Peyer's patch (tissue), 4 donors: ENCODE measurements at regions not wholly inside any gene's neighbourhood (a gene's known extent, or its start where the extent isn't known, plus 50 kb on each side); places are given as distances from the start of the nearest gene placed in this dataset.

Experiments used
- DNase-seq, 3 donors: peaks; one replicate each; pipeline ENCODE4 v3.0.0-alpha.2; 2017 to 2019
- H3K27ac ChIP-seq, 4 donors: fragments of 200-600 bp; sonication (generic); one replicate each; pipeline ENCODE4 v1.5.1; 2016 to 2019
- H3K27me3 ChIP-seq, 2 donors: fragments of 200-600 bp; sonication (generic); one replicate each; pipeline ENCODE4 v1.5.1; 2019
- H3K36me3 ChIP-seq, 3 donors: fragments of 200-600 bp; sonication (generic); one replicate each; pipeline ENCODE4 v1.5.1; 2016 to 2019
- H3K4me1 ChIP-seq, 4 donors: fragments of 200-600 bp; sonication (generic); one replicate each; pipeline ENCODE4 v1.5.1; 2016 to 2019
- H3K4me3 ChIP-seq, 4 donors: fragments of 200-600 bp; sonication (generic); 1 replicate in 3 of 4; 2 replicates in 1 of 4; pipeline ENCODE4 v1.5.1; 2016 to 2019; ENCODE audit warnings: mild to moderate bottlenecking in 1 of 4
- H3K9me3 ChIP-seq, 4 donors: fragments of 200-600 bp; sonication (generic); one replicate each; pipeline ENCODE4 v1.5.1; 2016 to 2019; ENCODE audit warnings: mild to moderate bottlenecking in 1 of 4
- CTCF ChIP-seq, 6 experiments: fragments of 450-650 bp in 4 of 6; fragments of 200-600 bp in 2 of 6; sonication (generic) in 1 of 6; IDR thresholded peaks; one replicate each; pipeline ENCODE4 v1.5.1; 2017 to 2019; ENCODE audit warnings: antibody characterized with exemption in 6 of 6, mild to moderate bottlenecking in 3 of 6, moderate library complexity in 1 of 6
- POLR2A ChIP-seq, 2 donors: fragments of 450-650 bp; IDR thresholded peaks; one replicate each; pipeline ENCODE4 v1.5.1; 2017; ENCODE audit warnings: antibody characterized with exemption in 2 of 2, mild to moderate bottlenecking in 2 of 2, moderate library complexity in 2 of 2

GRCh38 chr15:58298879-58299850, 132.6 kb upstream of the LIPC start:
- no peak overlapping the region for H3K27ac ChIP-seq

GRCh38 chr15:58302832-58303231, 129.0 kb upstream of the LIPC start:
- no peak overlapping the region for H3K27ac ChIP-seq
- no peak overlapping the region for H3K4me3 ChIP-seq
- H3K36me3 ChIP-seq, result no peaks in the 10 kb centered on the region
- H3K27me3 ChIP-seq, result no peaks in the 10 kb centered on the region
- DNase-seq, result no peak
- H3K4me1 ChIP-seq, result no peaks in the 10 kb centered on the region
- no peak for TF ChIP-seq POLR2A (IDR thresholded peaks at IDR 0.05)
- no peaks in the 10 kb centered on the region for H3K9me3 ChIP-seq

More at GRCh38 chr15:58298879-58299850, 132.6 kb upstream of the LIPC start:
- H3K4me3 ChIP-seq, result no peak overlapping the region
- no peaks in the 10 kb centered on the region for H3K27me3 ChIP-seq
- H3K36me3 ChIP-seq, result no peaks in the 10 kb centered on the region
- H3K9me3 ChIP-seq, result no peaks in the 10 kb centered on the region
- H3K4me1 ChIP-seq, result no peaks in the 10 kb centered on the region
- TF ChIP-seq POLR2A (IDR thresholded peaks at IDR 0.05), result no peak
- TF ChIP-seq CTCF (IDR thresholded peaks at IDR 0.05), result no peak
- DNase-seq, result no peak

- Histone ChIP-seq H3K36me3 (no peaks in the 10 kb centered on the region), H3K4me1 (no peaks in the 10 kb centered on the region), H3K9me3 (no peaks in the 10 kb centered on the region), H3K27me3 (no peaks in the 10 kb centered on the region), H3K27ac (no peak overlapping the region), H3K4me3 (no peak overlapping the region)
- TF ChIP-seq POLR2A (IDR thresholded peaks at IDR 0.05), result no peak
- no peak for TF ChIP-seq CTCF (IDR thresholded peaks at IDR 0.05)
- no peak for DNase-seq
These were observed 128.6 kb upstream of the LIPC start for GRCh38 chr15:58303236-58303635.

GRCh38 chr15:58306591-58307312, 125.0 kb upstream of the LIPC start:
- no peak for DNase-seq
- Histone ChIP-seq H3K4me3 (no peak overlapping the region), H3K4me1 (no peaks in the 10 kb centered on the region)

GRCh38 chr15:58307313-58307961, 124.4 kb upstream of the LIPC start:
- Histone ChIP-seq H3K27me3 (no peaks in the 10 kb centered on the region), H3K4me1 (no peaks in the 10 kb centered on the region), H3K4me3 (no peak overlapping the region), H3K36me3 (no peaks in the 10 kb centered on the region), H3K27ac (no peak overlapping the region), H3K9me3 (no peaks in the 10 kb centered on the region)
- TF ChIP-seq POLR2A (IDR thresholded peaks at IDR 0.05), result no peak
- TF ChIP-seq CTCF (IDR thresholded peaks at IDR 0.05), result no peak
- DNase-seq, result no peak

More at GRCh38 chr15:58306591-58307312, 125.0 kb upstream of the LIPC start:
- Histone ChIP-seq H3K9me3 (no peaks in the 10 kb centered on the region), H3K27ac (no peak overlapping the region), H3K27me3 (no peaks in the 10 kb centered on the region), H3K36me3 (no peaks in the 10 kb centered on the region)
- TF ChIP-seq CTCF (IDR thresholded peaks at IDR 0.05) (no peak), POLR2A (IDR thresholded peaks at IDR 0.05) (no peak)
